ENCODE measurements at regions not wholly inside any gene's neighbourhood (a gene's known extent, or its start where the extent isn't known, plus 50 kb on each side); places are given as distances from the start of the nearest gene placed in this dataset.

GRCh38 chr9:82894548-82894947, 168.4 kb downstream of the RASEF start:
- TF ChIP-seq CTCF (IDR thresholded peaks at IDR 0.05) = no peak

GRCh38 chr9:82894961-82895821, 167.8 kb downstream of the RASEF start:
- TF ChIP-seq CTCF (IDR thresholded peaks at IDR 0.05) = no peak

GRCh38 chr9:82895822-82896110, 167.2 kb downstream of the RASEF start:
- no peak for TF ChIP-seq CTCF (IDR thresholded peaks at IDR 0.05)

GRCh38 chr9:82903503-82903902, 159.4 kb downstream of the RASEF start:
- no peak for TF ChIP-seq CTCF (IDR thresholded peaks at IDR 0.05)

GRCh38 chr9:82911996-82912395, 150.9 kb downstream of the RASEF start:
- TF ChIP-seq CTCF (IDR thresholded peaks at IDR 0.05) = no peak

GRCh38 chr9:82912645-82913044, 150.3 kb downstream of the RASEF start:
- TF ChIP-seq CTCF (IDR thresholded peaks at IDR 0.05) = peak; percentile 63

- no peak for TF ChIP-seq CTCF (IDR thresholded peaks at IDR 0.05)
Observed at GRCh38 chr9:82920154-82920553, 142.8 kb downstream of the RASEF start.

- TF ChIP-seq CTCF (IDR thresholded peaks at IDR 0.05) = no peak
Observed at GRCh38 chr9:82922686-82923085, 140.3 kb downstream of the RASEF start.
